PC-3 (cell line): ENCODE measurements at regions not wholly inside any gene's neighbourhood (a gene's known extent, or its start where the extent isn't known, plus 50 kb on each side); places are given as distances from the start of the nearest gene placed in this dataset.

ENCODE experiments used
- ATAC-seq: fragments of 200-7000 bp; cut with Tn5 transposase; 2 replicates; pipeline ENCODE4 v1.9.1; 2020; ENCODE audit warnings: mild to moderate bottlenecking, moderate library complexity
- BruUV-seq: library from RNA; stranded (reverse); fragments of 400-500 nt; replicated peaks from 2 replicates; lab custom pipeline; 2021; lab: Mats Ljungman, UMichigan
- CTCF ChIA-PET: fragments of 300-600 bp; sonication (Branson Sonifier 250); formaldehyde crosslinking; loops from one replicate; lab custom pipeline; 2022; ENCODE audit warnings: antibody characterized with exemption; lab: Charles Lee
- POLR2A ChIA-PET: fragments of 300-600 bp; sonication (Branson Sonifier 250); formaldehyde crosslinking; loops from one replicate; lab custom pipeline; 2022; ENCODE audit warnings: antibody characterized with exemption; ENCODE audit not compliant: unreplicated experiment; lab: Charles Lee
- DNase-seq: peaks from one replicate; pipeline ENCODE4 v3.0.0-alpha.2; 2015
- H2AFZ ChIP-seq: fragments of 300-600 bp; sonication (generic); 2 replicates; pipeline ENCODE4 v1.6.0; 2016; ENCODE audit warnings: antibody characterized with exemption, low read length
- H3F3A ChIP-seq: fragments of 300-600 bp; sonication (generic); one replicate; pipeline ENCODE4 v1.6.0; 2017; ENCODE audit warnings: antibody characterized with exemption, low read length, control low read depth, mild to moderate bottlenecking; ENCODE audit not compliant: unreplicated experiment
- H3K27ac ChIP-seq: fragments of 300-600 bp; sonication (generic); 2 replicates; pipeline ENCODE4 v1.5.1; 2016; ENCODE audit warnings: mild to moderate bottlenecking, low read length
- H3K27me3 ChIP-seq: fragments of 300-600 bp; sonication (generic); 2 replicates; pipeline ENCODE4 v1.6.1; 2016; ENCODE audit warnings: low read length, mixed read lengths
- H3K36me3 ChIP-seq: fragments of 300-600 bp; sonication (generic); 2 replicates; pipeline ENCODE4 v1.6.1; 2016; ENCODE audit warnings: low read depth, mixed run types, low read length, mixed read lengths
- H3K4me1 ChIP-seq: fragments of 300-600 bp; sonication (generic); 2 replicates; pipeline ENCODE4 v1.5.1; 2016; ENCODE audit warnings: low read length; ENCODE audit not compliant: insufficient read depth
- H3K4me2 ChIP-seq: fragments of 300-600 bp; sonication (generic); 2 replicates; pipeline ENCODE4 v1.6.0; 2016; ENCODE audit warnings: low read length
- H3K4me3 ChIP-seq: fragments of 300-600 bp; sonication (generic); 2 replicates; pipeline ENCODE4 v1.5.1; 2016; ENCODE audit warnings: mild to moderate bottlenecking, low read length, mixed read lengths
- H3K79me2 ChIP-seq: fragments of 300-600 bp; sonication (generic); 2 replicates; pipeline ENCODE4 v1.6.1; 2017; ENCODE audit warnings: low read length, mixed read lengths
- H3K9ac ChIP-seq: fragments of 300-600 bp; sonication (generic); 2 replicates; pipeline ENCODE4 v1.6.0; 2016; ENCODE audit warnings: mild to moderate bottlenecking, low read length
- H3K9me2 ChIP-seq: fragments of 300-600 bp; sonication (generic); replicated peaks from 2 replicates; pipeline ENCODE4 v1.6.1; 2016; ENCODE audit warnings: mixed run types, low read length, mixed read lengths
- H3K9me3 ChIP-seq: fragments of 300-600 bp; sonication (generic); 2 replicates; pipeline ENCODE4 v1.6.1; 2016; ENCODE audit warnings: low read length, mixed read lengths
- H4K20me1 ChIP-seq: fragments of 300-600 bp; sonication (generic); 2 replicates; pipeline ENCODE4 v1.6.1; 2016; ENCODE audit warnings: low read length, mixed read lengths
- EZH2 ChIP-seq: fragments of 300-600 bp; sonication (generic); IDR thresholded peaks from one replicate; pipeline ENCODE4 v1.6.1; 2017; ENCODE audit warnings: antibody characterized with exemption, mild to moderate bottlenecking, low read length; ENCODE audit not compliant: unreplicated experiment
- EZH2phosphoT487 ChIP-seq: fragments of 300-600 bp; sonication (generic); IDR thresholded peaks from 2 replicates; pipeline ENCODE4 v1.6.1; 2018; ENCODE audit warnings: mild to moderate bottlenecking, antibody characterized with exemption, low read length, borderline replicate concordance
- intact Hi-C: fragments of 100-400 bp; cut with micrococcal nuclease; formaldehyde crosslinking; loops from 2 replicates; pipeline ENCODE4 v1.9.0; 2023
- TF ChIP-seq, protein P1 (sequence below): fragments of 300-600 bp; sonication (generic); conservative IDR thresholded peaks from 2 replicates; pipeline ENCODE4 v1.5.1; 2017; ENCODE audit warnings: antibody characterized with exemption, low read depth, mild to moderate bottlenecking, low read length

DNA sequence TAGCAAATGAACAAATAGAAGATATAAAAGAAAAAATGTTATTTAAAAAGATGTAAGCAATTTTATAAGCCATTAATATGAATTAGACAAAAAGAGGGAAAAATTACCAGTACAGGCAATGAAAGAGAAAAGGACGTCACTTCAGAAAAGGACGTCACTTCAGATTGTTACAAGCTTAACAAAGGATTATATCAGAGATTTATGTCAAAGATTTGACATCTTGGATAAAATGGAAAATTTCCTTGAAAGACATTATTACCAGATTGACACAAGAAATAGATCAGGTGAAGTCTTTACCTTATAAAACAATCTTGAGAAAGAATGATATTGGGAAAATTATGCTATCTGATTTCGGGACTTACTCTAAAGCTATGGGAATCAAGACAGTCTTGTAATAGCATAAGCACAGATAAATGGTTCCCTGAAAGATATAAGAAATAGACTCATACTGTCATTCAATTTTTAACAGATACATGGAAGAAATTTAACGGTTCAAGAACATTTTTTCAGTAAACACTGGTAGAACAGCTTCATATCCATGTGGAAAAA lies 625.4 kb upstream of the EDIL3 start:
- CTCF ChIA-PET, result no interaction called here
- intact Hi-C loops, result no loop called here
- ATAC-seq, result no peak

GRCh38 chr5:85017261-85017660 lies 632.6 kb upstream of the EDIL3 start:
- Histone ChIP-seq H3K4me3 (no peak overlapping the region), H2AFZ (no peak overlapping the region), H4K20me1 (no peaks in the 10 kb centered on the region), H3K9me2 (no peaks in the 10 kb centered on the region), H3K4me1 (no peaks in the 10 kb centered on the region), H3K4me2 (no peak overlapping the region), H3K36me3 (no peaks in the 10 kb centered on the region), H3K79me2 (no peaks in the 10 kb centered on the region), H3F3A (no peaks in the 10 kb centered on the region), H3K9me3 (no peaks in the 10 kb centered on the region), H3K27ac (no peak overlapping the region), H3K9ac (no peak overlapping the region), H3K27me3 (no peaks in the 10 kb centered on the region)
- intact Hi-C loops, result no loop called here
- TF ChIP-seq EZH2, result no peak
- TF ChIP-seq, protein P1, sequence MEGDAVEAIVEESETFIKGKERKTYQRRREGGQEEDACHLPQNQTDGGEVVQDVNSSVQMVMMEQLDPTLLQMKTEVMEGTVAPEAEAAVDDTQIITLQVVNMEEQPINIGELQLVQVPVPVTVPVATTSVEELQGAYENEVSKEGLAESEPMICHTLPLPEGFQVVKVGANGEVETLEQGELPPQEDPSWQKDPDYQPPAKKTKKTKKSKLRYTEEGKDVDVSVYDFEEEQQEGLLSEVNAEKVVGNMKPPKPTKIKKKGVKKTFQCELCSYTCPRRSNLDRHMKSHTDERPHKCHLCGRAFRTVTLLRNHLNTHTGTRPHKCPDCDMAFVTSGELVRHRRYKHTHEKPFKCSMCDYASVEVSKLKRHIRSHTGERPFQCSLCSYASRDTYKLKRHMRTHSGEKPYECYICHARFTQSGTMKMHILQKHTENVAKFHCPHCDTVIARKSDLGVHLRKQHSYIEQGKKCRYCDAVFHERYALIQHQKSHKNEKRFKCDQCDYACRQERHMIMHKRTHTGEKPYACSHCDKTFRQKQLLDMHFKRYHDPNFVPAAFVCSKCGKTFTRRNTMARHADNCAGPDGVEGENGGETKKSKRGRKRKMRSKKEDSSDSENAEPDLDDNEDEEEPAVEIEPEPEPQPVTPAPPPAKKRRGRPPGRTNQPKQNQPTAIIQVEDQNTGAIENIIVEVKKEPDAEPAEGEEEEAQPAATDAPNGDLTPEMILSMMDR, result no peak
- TF ChIP-seq EZH2phosphoT487, result no peak
- ATAC-seq (no peak), DNase-seq (no peak)
- no TSS peak for BruUV-seq
- ChIA-PET CTCF (no interaction called here), POLR2A (no interaction called here)

More for the DNA sequence above, 625.4 kb upstream of the EDIL3 start:
- no peaks in the 10 kb centered on the region for H3F3A ChIP-seq
- no peaks in the 10 kb centered on the region for H3K36me3 ChIP-seq
- no peak overlapping the region for H3K9ac ChIP-seq
- POLR2A ChIA-PET, result no interaction called here
- H2AFZ ChIP-seq, result no peak overlapping the region
- H3K4me2 ChIP-seq, result no peak overlapping the region
- BruUV-seq, result no TSS peak
- no peaks in the 10 kb centered on the region for H3K9me2 ChIP-seq
- H3K4me3 ChIP-seq, result no peak overlapping the region
- no peaks in the 10 kb centered on the region for H4K20me1 ChIP-seq
- no peak overlapping the region for H3K27ac ChIP-seq
- H3K9me3 ChIP-seq, result no peaks in the 10 kb centered on the region
- no peaks in the 10 kb centered on the region for H3K27me3 ChIP-seq
- H3K4me1 ChIP-seq, result no peaks in the 10 kb centered on the region
- no peaks in the 10 kb centered on the region for H3K79me2 ChIP-seq
- no peak for DNase-seq
- TF ChIP-seq EZH2phosphoT487, result no peak
- no peak for TF ChIP-seq EZH2
- TF ChIP-seq, protein P1, result no peak

- no peaks in the 10 kb centered on the region for H3K9me3 ChIP-seq
Observed at GRCh38 chr5:85030316-85031084, 645.8 kb upstream of the EDIL3 start.

More at GRCh38 chr5:85030316-85031084, 645.8 kb upstream of the EDIL3 start:
- intact Hi-C loops, result no loop called here
- Histone ChIP-seq H3K9ac (no peak overlapping the region), H3K36me3 (no peaks in the 10 kb centered on the region), H2AFZ (no peak overlapping the region), H3K4me1 (no peaks in the 10 kb centered on the region), H3K9me2 (no peaks in the 10 kb centered on the region), H3K4me2 (no peak overlapping the region), H3K27ac (no peak overlapping the region), H3F3A (no peaks in the 10 kb centered on the region), H3K79me2 (no peaks in the 10 kb centered on the region), H3K4me3 (no peak overlapping the region), H3K27me3 (peaks cover 9% of the 10 kb centered on the region; the same call in 1 of the 2 replicates), H4K20me1 (no peaks in the 10 kb centered on the region)
- no TSS peak for BruUV-seq
- ChIA-PET CTCF (no interaction called here), POLR2A (interaction anchor here (0.6 kb wide), 1 partner anchor 742 kb away, joined by 5 read pairs; no protein-coding TSS in a partner anchor)
- TF ChIP-seq EZH2 (no peak), EZH2phosphoT487 (no peak)
- TF ChIP-seq, protein P1, result no peak
- no peak for DNase-seq
- ATAC-seq, result no peak
